Ovary (tissue), 7 donors: ENCODE measurements at regions not wholly inside any gene's neighbourhood (a gene's known extent, or its start where the extent isn't known, plus 50 kb on each side); places are given as distances from the start of the nearest gene placed in this dataset.
"Not testable (repeated sequence)": the region's sequence is repeated elsewhere in the genome, so short reads cannot be mapped to it uniquely, and the experiment has no call there.

Source experiments
- DNase-seq, 5 donors: peaks; one replicate each; pipeline ENCODE4 v3.0.0-alpha.2; 2019 to 2020
- H3K27ac ChIP-seq, 2 donors: fragments of 200-600 bp; one replicate each; pipeline versions ENCODE4 v1.5.1 to v1.8.0; 2019 to 2022
- H3K27me3 ChIP-seq: fragments of 200-600 bp; one replicate; pipeline ENCODE4 v1.8.0; 2022
- H3K36me3 ChIP-seq: fragments of 200-600 bp; sonication (generic); one replicate; pipeline ENCODE4 v1.5.1; 2019
- H3K4me1 ChIP-seq: one replicate; pipeline ENCODE4 v1.8.1; 2013; ENCODE audit warnings: mild to moderate bottlenecking, moderate library complexity; ENCODE audit not compliant: insufficient read depth
- H3K4me3 ChIP-seq: fragments of 200-600 bp; sonication (generic); one replicate; pipeline ENCODE4 v1.5.1; 2017
- H3K9me3 ChIP-seq, 2 donors: fragments of 200-600 bp in 1 of 2; sonication (generic) in 1 of 2; one replicate each; pipeline versions ENCODE4 v1.5.1 to v1.8.1; 2013 to 2019; ENCODE audit warnings: mild to moderate bottlenecking in 1 of 2, moderate library complexity in 1 of 2
- CTCF ChIP-seq, 3 donors: fragments of 450-650 bp in 2 of 3; fragments of 200-600 bp in 1 of 3; IDR thresholded peaks; one replicate each; pipeline versions ENCODE4 v1.5.1 to v1.8.0; 2016 to 2022; ENCODE audit warnings: antibody characterized with exemption in 3 of 3, mild to moderate bottlenecking in 1 of 3
- EP300 ChIP-seq: sonication (generic); formaldehyde crosslinking; IDR thresholded peaks from one replicate; pipeline ENCODE4 v1.6.1; 2017; ENCODE audit warnings: antibody characterized with exemption
- POLR2A ChIP-seq: fragments of 450-650 bp; IDR thresholded peaks from one replicate; pipeline ENCODE4 v1.6.1; 2017; ENCODE audit warnings: antibody characterized with exemption, mild to moderate bottlenecking, moderate library complexity
- WGBS, 3 donors: extraction: QIAGEN DNeasy Blood & Tissue Kit in 1 of 3; methylation state at CpG; one replicate each; pipeline versions ENCODE4 v1.1.5 to v1.1.7; 2013 to 2017; 5-methylcytosine and 5-hydroxymethylcytosine counted together
- intact Hi-C, 4 donors: fragments of 100-400 bp; cut with DNase I; formaldehyde crosslinking; loops; one replicate each; pipeline versions ENCODE4 v1.11.0 to v1.15.1; 2022 to 2023
- donor health status: DM: no; HTN: no; CAD: no; lungs with moderate emphysema.
- donor health status: DM: no; HTN: no; CAD: no.
- donor health status: Bipolar disorder and iron deficiency.
- donor health status: DM: no; HTN: no; CAD: no.
- donor health status: DM: yes; HTN: yes; CAD: no.

DNA sequence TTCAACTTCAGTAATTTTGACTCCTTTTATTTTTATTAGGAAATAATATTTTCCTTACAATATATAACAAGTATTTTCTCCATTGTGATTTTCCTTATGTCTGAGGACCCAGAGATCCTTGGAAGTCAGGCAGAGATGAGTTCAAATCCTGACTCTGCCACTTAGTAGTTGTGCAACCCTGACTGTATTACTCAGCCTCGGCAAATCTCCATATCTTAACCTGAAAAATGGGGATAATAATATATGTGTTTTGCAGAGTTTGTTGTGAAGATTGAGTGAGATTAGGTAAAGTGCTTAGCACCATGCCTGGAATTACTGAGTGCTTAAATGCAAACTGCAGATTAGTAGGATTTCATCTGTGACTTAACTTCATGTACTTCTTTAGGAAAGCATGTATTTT is 120.5 kb upstream of the KLF14 start:
- Histone ChIP-seq H3K4me3 (no peak overlapping the region), H3K36me3 (no peaks in the 10 kb centered on the region), H3K27ac (no peak overlapping the region), H3K4me1 (no peaks in the 10 kb centered on the region), H3K9me3 (peaks cover 0 to 4% of the 10 kb centered on the region in 2 donors), H3K27me3 (no peaks in the 10 kb centered on the region)
- 91 to 93% (median 93%) methylated on average over 1 of the region's 1 CpG for WGBS, 3 donors
- DNase-seq: no peak
- TF ChIP-seq EP300 (no peak), CTCF (IDR thresholded peaks at IDR 0.05) (no peak), POLR2A (no peak)
- intact Hi-C loops: no loop called here

GRCh38 chr7:130856866-130857265 is 122.9 kb upstream of the KLF14 start:
- peaks cover 4 to 5% of the 10 kb centered on the region in 2 donors for H3K9me3 ChIP-seq
- no peaks in the 10 kb centered on the region for H3K4me1 ChIP-seq
- TF ChIP-seq POLR2A: no peak
- intact Hi-C loops: no loop called here
- H3K27ac ChIP-seq: no peak overlapping the region
- DNase-seq: no peak
- no peak overlapping the region for H3K4me3 ChIP-seq
- no peaks in the 10 kb centered on the region for H3K27me3 ChIP-seq
- no peaks in the 10 kb centered on the region for H3K36me3 ChIP-seq

- H3K27ac ChIP-seq, DNase-seq, H3K4me1 ChIP-seq, H3K27me3 ChIP-seq, H3K4me3 ChIP-seq, H3K36me3 ChIP-seq, H3K9me3 ChIP-seq, intact Hi-C loops: not testable (repeated sequence)
- 90 to 97% (median 91%) methylated on average over 2 of the region's 2 CpGs for WGBS, 3 donors
Measured at GRCh38 chr7:130860832-130861231, 126.8 kb upstream of the KLF14 start.

GRCh38 chr7:130865408-130866236 is 131.6 kb upstream of the KLF14 start:
- H3K4me3 ChIP-seq: no peak overlapping the region
- intact Hi-C loops: no loop called here
- no peaks in the 10 kb centered on the region for H3K27me3 ChIP-seq
- no peaks in the 10 kb centered on the region for H3K36me3 ChIP-seq
- no peak overlapping the region for H3K27ac ChIP-seq
- H3K9me3 ChIP-seq: peaks cover 0 to 5% of the 10 kb centered on the region in 2 donors
- H3K4me1 ChIP-seq: no peaks in the 10 kb centered on the region
- no peak for TF ChIP-seq POLR2A
- no peak for TF ChIP-seq EP300
- TF ChIP-seq CTCF (IDR thresholded peaks at IDR 0.05): no peak
- no peak for DNase-seq
- 82 to 86% (median 85%) methylated on average over 4 of the region's 4 CpGs for WGBS, 3 donors

DNA sequence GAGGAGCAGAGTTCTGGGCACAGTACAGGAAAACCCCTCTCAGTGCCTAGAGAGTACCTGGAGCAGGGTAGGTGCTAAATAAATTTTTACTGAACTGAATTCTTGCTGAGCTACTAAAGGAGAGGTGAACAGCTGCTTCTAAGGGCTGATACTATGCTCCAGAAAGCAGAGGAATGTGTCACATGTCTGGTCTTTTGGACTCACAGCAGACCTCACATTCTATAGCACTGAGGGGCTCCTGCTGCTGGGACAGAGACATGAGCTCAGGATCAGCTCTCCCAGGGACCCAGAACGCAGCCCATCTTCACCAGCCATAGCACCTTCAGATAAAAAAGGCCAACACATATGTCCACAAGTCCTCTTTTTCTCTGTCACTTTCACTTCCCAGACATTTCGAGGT is 133.0 kb upstream of the KLF14 start:
- 91 to 97% (median 92%) methylated on average over 2 of the region's 2 CpGs for WGBS, 3 donors
- H3K27me3 ChIP-seq: no peaks in the 10 kb centered on the region
- no peak for DNase-seq
- no peak for TF ChIP-seq CTCF (IDR thresholded peaks at IDR 0.05)
- TF ChIP-seq POLR2A: no peak
- TF ChIP-seq EP300: no peak
- H3K9me3 ChIP-seq: no peaks in the 10 kb centered on the region
- H3K4me3 ChIP-seq: no peak overlapping the region
- H3K4me1 ChIP-seq: no peaks in the 10 kb centered on the region
- no peaks in the 10 kb centered on the region for H3K36me3 ChIP-seq
- intact Hi-C loops: no loop called here
- H3K27ac ChIP-seq: no peak overlapping the region
